Breast epithelium (tissue), 4 donors: ENCODE measurements at regions not wholly inside any gene's neighbourhood (a gene's known extent, or its start where the extent isn't known, plus 50 kb on each side); places are given as distances from the start of the nearest gene placed in this dataset.
"Not testable (repeated sequence)": the region's sequence is repeated elsewhere in the genome, so short reads cannot be mapped to it uniquely, and the experiment has no call there.

Source experiments
- DNase-seq, 2 donors: peaks; one replicate each; pipeline ENCODE4 v3.0.0-alpha.2; 2019; ENCODE audit warnings: low spot score in 2 of 2
- H3K27ac ChIP-seq, 2 donors: fragments of 200-600 bp; sonication (generic) in 1 of 2; one replicate each; pipeline ENCODE4 v1.5.1; 2016 to 2019; ENCODE audit warnings: mild to moderate bottlenecking in 1 of 2
- H3K27me3 ChIP-seq, 2 donors: fragments of 200-600 bp; sonication (generic) in 1 of 2; one replicate each; pipeline versions ENCODE4 v1.5.1 to v1.6.0; 2017 to 2019; ENCODE audit warnings: control low read depth in 1 of 2, mild to moderate bottlenecking in 1 of 2
- H3K36me3 ChIP-seq: fragments of 200-600 bp; one replicate; pipeline ENCODE4 v1.5.1; 2019
- H3K4me1 ChIP-seq, 2 donors: fragments of 200-600 bp; sonication (generic); one replicate each; pipeline ENCODE4 v1.5.1; 2016 to 2019; ENCODE audit warnings: control low read depth in 1 of 2
- H3K4me3 ChIP-seq, 3 donors: fragments of 200-600 bp; sonication (generic); 1 replicate in 2 of 3; 2 replicates in 1 of 3; pipeline ENCODE4 v1.5.1; 2016 to 2019; ENCODE audit warnings: mild to moderate bottlenecking in 3 of 3, moderate library complexity in 2 of 3
- H3K9me3 ChIP-seq, 2 donors: fragments of 200-600 bp; sonication (generic) in 1 of 2; one replicate each; pipeline ENCODE4 v1.5.1; 2016 to 2019; ENCODE audit warnings: control low read depth in 1 of 2
- POLR2A ChIP-seq: fragments of 450-650 bp; IDR thresholded peaks from one replicate; pipeline ENCODE4 v1.6.1; 2016; ENCODE audit warnings: antibody characterized with exemption, mild to moderate bottlenecking, moderate library complexity
- POLR2AphosphoS5 ChIP-seq, 3 donors: sonication (generic); formaldehyde crosslinking; IDR thresholded peaks; one replicate each; pipeline ENCODE4 v1.6.1; 2017; ENCODE audit warnings: antibody characterized with exemption in 3 of 3
- intact Hi-C: fragments of 100-400 bp; cut with DNase I; formaldehyde crosslinking; loops from one replicate; pipeline ENCODE4 v1.15.1; 2023; ENCODE audit warnings: low total_unique reads
- TF ChIP-seq, protein P1 (sequence below), 3 donors: fragments of 450-650 bp; IDR thresholded peaks; one replicate each; pipeline ENCODE4 v1.5.1; 2016 to 2017; ENCODE audit warnings: antibody characterized with exemption in 3 of 3, mild to moderate bottlenecking in 3 of 3, moderate library complexity in 3 of 3

- TF ChIP-seq POLR2A (no peak), POLR2AphosphoS5 (IDR thresholded peaks at IDR 0.05) (no peak)
- TF ChIP-seq, protein P1, sequence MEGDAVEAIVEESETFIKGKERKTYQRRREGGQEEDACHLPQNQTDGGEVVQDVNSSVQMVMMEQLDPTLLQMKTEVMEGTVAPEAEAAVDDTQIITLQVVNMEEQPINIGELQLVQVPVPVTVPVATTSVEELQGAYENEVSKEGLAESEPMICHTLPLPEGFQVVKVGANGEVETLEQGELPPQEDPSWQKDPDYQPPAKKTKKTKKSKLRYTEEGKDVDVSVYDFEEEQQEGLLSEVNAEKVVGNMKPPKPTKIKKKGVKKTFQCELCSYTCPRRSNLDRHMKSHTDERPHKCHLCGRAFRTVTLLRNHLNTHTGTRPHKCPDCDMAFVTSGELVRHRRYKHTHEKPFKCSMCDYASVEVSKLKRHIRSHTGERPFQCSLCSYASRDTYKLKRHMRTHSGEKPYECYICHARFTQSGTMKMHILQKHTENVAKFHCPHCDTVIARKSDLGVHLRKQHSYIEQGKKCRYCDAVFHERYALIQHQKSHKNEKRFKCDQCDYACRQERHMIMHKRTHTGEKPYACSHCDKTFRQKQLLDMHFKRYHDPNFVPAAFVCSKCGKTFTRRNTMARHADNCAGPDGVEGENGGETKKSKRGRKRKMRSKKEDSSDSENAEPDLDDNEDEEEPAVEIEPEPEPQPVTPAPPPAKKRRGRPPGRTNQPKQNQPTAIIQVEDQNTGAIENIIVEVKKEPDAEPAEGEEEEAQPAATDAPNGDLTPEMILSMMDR (IDR thresholded peaks at IDR 0.05) = no peak
- intact Hi-C loops = no loop called here
Observed at GRCh38 chr10:33697016-33697415, 362.5 kb upstream of the NRP1 start.

GRCh38 chr10:33695536-33695935 lies 361.1 kb upstream of the NRP1 start:
- TF ChIP-seq, protein P1 (IDR thresholded peaks at IDR 0.05) = no peak
- no peak for TF ChIP-seq POLR2AphosphoS5 (IDR thresholded peaks at IDR 0.05)
- TF ChIP-seq POLR2A = no peak
- intact Hi-C loops = no loop called here
- no peaks in the 10 kb centered on the region for H3K27me3 ChIP-seq
- no peak for DNase-seq
- no peaks in the 10 kb centered on the region for H3K4me1 ChIP-seq
- H3K36me3 ChIP-seq = no peaks in the 10 kb centered on the region
- no peak overlapping the region for H3K4me3 ChIP-seq
- H3K27ac ChIP-seq = no peak overlapping the region
- H3K9me3 ChIP-seq = peaks cover under 1 to 19% of the 10 kb centered on the region in 2 donors

More at GRCh38 chr10:33697016-33697415, 362.5 kb upstream of the NRP1 start:
- Histone ChIP-seq H3K9me3 (peaks cover 0 to 5% of the 10 kb centered on the region in 2 donors), H3K27ac (no peak overlapping the region), H3K4me3 (no peak overlapping the region), H3K4me1 (no peaks in the 10 kb centered on the region), H3K36me3 (no peaks in the 10 kb centered on the region), H3K27me3 (no peaks in the 10 kb centered on the region)
- no peak for DNase-seq

DNA sequence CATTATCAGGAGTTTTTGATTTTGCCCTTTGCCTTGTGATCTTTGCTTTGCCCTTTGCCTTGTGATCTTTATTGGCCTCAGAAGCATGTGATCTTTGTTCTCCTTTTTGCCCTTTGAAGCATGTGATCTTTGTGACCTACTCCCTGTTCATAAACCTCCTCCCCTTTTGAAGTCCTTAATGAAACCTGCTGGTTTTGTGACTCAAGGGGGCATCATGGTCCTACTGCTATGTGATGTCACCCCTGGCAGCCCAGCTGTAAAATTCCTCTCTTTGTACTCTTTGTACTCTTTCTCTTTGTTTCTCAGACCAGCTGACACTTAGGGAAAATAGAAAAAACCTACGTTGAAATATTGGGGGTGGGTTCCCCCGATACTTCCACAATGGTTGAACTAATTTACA lies 356.1 kb upstream of the NRP1 start:
- intact Hi-C loops, H3K4me3 ChIP-seq, DNase-seq, H3K4me1 ChIP-seq, H3K27ac ChIP-seq, H3K36me3 ChIP-seq, H3K27me3 ChIP-seq: not testable (repeated sequence)
- H3K9me3 ChIP-seq = peaks cover 7 to 30% of the 10 kb centered on the region in 2 donors

GRCh38 chr10:33688506-33688905 lies 354.0 kb upstream of the NRP1 start:
- Histone ChIP-seq H3K27ac (no peak overlapping the region), H3K36me3 (no peaks in the 10 kb centered on the region), H3K9me3 (peaks cover 7 to 25% of the 10 kb centered on the region in 2 donors), H3K27me3 (no peaks in the 10 kb centered on the region), H3K4me3 (no peak overlapping the region), H3K4me1 (no peaks in the 10 kb centered on the region)
- DNase-seq = no peak
- TF ChIP-seq POLR2AphosphoS5 (IDR thresholded peaks at IDR 0.05) = no peak
- TF ChIP-seq, protein P1 (IDR thresholded peaks at IDR 0.05) = no peak
- TF ChIP-seq POLR2A = no peak
- intact Hi-C loops = loop anchor here (10.0 kb wide), 1 partner anchor 236 kb away; no protein-coding TSS in a partner anchor

DNA sequence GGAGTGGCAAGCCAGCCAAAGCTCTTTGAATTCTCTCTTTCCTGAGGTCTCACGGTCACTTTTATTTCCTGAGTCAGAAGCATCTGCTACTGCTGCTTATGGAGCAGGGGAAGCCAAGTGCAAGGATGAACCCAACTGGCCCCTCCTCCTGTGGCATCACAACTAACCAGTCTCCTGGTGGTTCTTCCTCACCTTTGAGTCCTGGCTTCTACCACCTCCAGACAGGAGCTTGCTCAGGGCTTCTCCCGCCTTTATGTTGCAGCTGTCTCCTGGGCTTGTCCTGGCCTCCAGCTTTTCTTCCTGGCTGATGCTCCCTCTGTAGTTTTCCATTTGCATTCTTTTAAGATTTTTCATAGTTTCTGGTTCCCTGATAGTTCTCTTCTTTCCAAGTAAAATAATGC lies 349.7 kb upstream of the NRP1 start:
- no peak overlapping the region for H3K27ac ChIP-seq
- no peak overlapping the region for H3K4me3 ChIP-seq
- no peak for DNase-seq
- no peaks in the 10 kb centered on the region for H3K27me3 ChIP-seq
- intact Hi-C loops = loop anchor here (10.0 kb wide), 1 partner anchor 241 kb away; no protein-coding TSS in a partner anchor
- no peaks in the 10 kb centered on the region for H3K36me3 ChIP-seq
- TF ChIP-seq, protein P1 (IDR thresholded peaks at IDR 0.05) = no peak
- TF ChIP-seq POLR2AphosphoS5 (IDR thresholded peaks at IDR 0.05) (no peak), POLR2A (no peak)
- no peaks in the 10 kb centered on the region for H3K9me3 ChIP-seq
- H3K4me1 ChIP-seq = no peaks in the 10 kb centered on the region

DNA sequence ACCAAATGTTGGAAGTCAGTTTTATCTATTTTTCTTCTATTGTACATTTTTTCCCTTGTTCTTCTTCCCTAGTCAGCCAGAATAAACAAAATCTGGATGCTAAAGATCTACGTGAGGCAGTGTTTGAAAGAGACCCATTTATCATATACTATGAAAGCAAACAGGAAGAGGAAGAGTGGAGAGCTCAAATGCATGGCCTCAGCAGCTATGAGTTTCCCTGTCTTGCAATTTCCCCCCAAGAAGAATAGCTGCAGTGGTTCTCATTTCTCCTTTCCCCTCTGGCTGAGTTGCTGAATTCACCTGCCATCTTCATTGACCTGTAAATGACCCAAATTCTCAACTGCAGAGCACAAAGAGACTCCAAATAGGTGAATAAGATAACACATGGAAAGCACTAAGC lies 347.1 kb upstream of the NRP1 start:
- TF ChIP-seq, protein P1 (IDR thresholded peaks at IDR 0.05) = no peak
- no peak for TF ChIP-seq POLR2A
- TF ChIP-seq POLR2AphosphoS5 (IDR thresholded peaks at IDR 0.05) = no peak
- no peaks in the 10 kb centered on the region for H3K9me3 ChIP-seq
- H3K4me3 ChIP-seq = no peak overlapping the region
- no peak overlapping the region for H3K27ac ChIP-seq
- no peak for DNase-seq
- intact Hi-C loops = loop anchor here (10.0 kb wide), 1 partner anchor 243 kb away; no protein-coding TSS in a partner anchor
- H3K27me3 ChIP-seq = no peaks in the 10 kb centered on the region
- no peaks in the 10 kb centered on the region for H3K36me3 ChIP-seq
- H3K4me1 ChIP-seq = no peaks in the 10 kb centered on the region
